ENCODE measurements at regions not wholly inside any gene's neighbourhood (a gene's known extent, or its start where the extent isn't known, plus 50 kb on each side); places are given as distances from the start of the nearest gene placed in this dataset.

GRCh38 chr12:13576935-13577500 is 380.5 kb downstream of the EMP1 start:
- DNase-seq (ENCODE audit: extremely low read depth, insufficient read length), result no peak
- Histone ChIP-seq H3K36me3 (ENCODE audit: control insufficient read depth, insufficient read depth, low read length) (no peaks in the 10 kb centered on the region), H3K4me3 (replicated peaks; ENCODE audit: low read depth, low read length) (no peak overlapping the region), H3K27me3 (replicated peaks; ENCODE audit: control insufficient read depth, insufficient read depth, low read length) (no peaks in the 10 kb centered on the region)
- no peak for TF ChIP-seq CTCF (IDR thresholded peaks at IDR 0.05; ENCODE audit: insufficient read depth, low read length, poor library complexity, severe bottlenecking)

GRCh38 chr12:13573698-13574321 is 377.3 kb downstream of the EMP1 start:
- Histone ChIP-seq H3K27me3 (replicated peaks; ENCODE audit: control insufficient read depth, insufficient read depth, low read length) (no peaks in the 10 kb centered on the region), H3K36me3 (ENCODE audit: control insufficient read depth, insufficient read depth, low read length) (no peaks in the 10 kb centered on the region), H3K4me3 (replicated peaks; ENCODE audit: low read depth, low read length) (no peak overlapping the region)
- no peak for TF ChIP-seq CTCF (IDR thresholded peaks at IDR 0.05; ENCODE audit: insufficient read depth, low read length, poor library complexity, severe bottlenecking)
- no peak for DNase-seq (ENCODE audit: extremely low read depth, insufficient read length)

GRCh38 chr12:13571035-13571434 is 374.5 kb downstream of the EMP1 start:
- Histone ChIP-seq H3K27me3 (replicated peaks; ENCODE audit: control insufficient read depth, insufficient read depth, low read length) (no peaks in the 10 kb centered on the region), H3K36me3 (ENCODE audit: control insufficient read depth, insufficient read depth, low read length) (no peaks in the 10 kb centered on the region), H3K4me3 (replicated peaks; ENCODE audit: low read depth, low read length) (no peak overlapping the region)
- DNase-seq (ENCODE audit: extremely low read depth, insufficient read length), result no peak
- TF ChIP-seq CTCF (IDR thresholded peaks at IDR 0.05; ENCODE audit: insufficient read depth, low read length, poor library complexity, severe bottlenecking), result no peak

GRCh38 chr12:13570005-13570694 is 373.6 kb downstream of the EMP1 start:
- Histone ChIP-seq H3K27me3 (replicated peaks; ENCODE audit: control insufficient read depth, insufficient read depth, low read length) (no peaks in the 10 kb centered on the region), H3K36me3 (ENCODE audit: control insufficient read depth, insufficient read depth, low read length) (no peaks in the 10 kb centered on the region), H3K4me3 (replicated peaks; ENCODE audit: low read depth, low read length) (no peak overlapping the region)
- no peak for TF ChIP-seq CTCF (IDR thresholded peaks at IDR 0.05; ENCODE audit: insufficient read depth, low read length, poor library complexity, severe bottlenecking)
- DNase-seq (ENCODE audit: extremely low read depth, insufficient read length), result no peak

GRCh38 chr12:13566292-13566691 is 369.8 kb downstream of the EMP1 start:
- no peak overlapping the region for H3K4me3 ChIP-seq (replicated peaks; ENCODE audit: low read depth, low read length)
- no peak for TF ChIP-seq CTCF (IDR thresholded peaks at IDR 0.05; ENCODE audit: insufficient read depth, low read length, poor library complexity, severe bottlenecking)
- H3K27me3 ChIP-seq (replicated peaks; ENCODE audit: control insufficient read depth, insufficient read depth, low read length), result no peaks in the 10 kb centered on the region; the same call in 1 of the 2 replicates
- DNase-seq (ENCODE audit: extremely low read depth, insufficient read length), result no peak
- H3K36me3 ChIP-seq (ENCODE audit: control insufficient read depth, insufficient read depth, low read length), result no peaks in the 10 kb centered on the region

Data from GM06990 (cell line).